ENCODE measurements at regions not wholly inside any gene's neighbourhood (a gene's known extent, or its start where the extent isn't known, plus 50 kb on each side); places are given as distances from the start of the nearest gene placed in this dataset.

DNA sequence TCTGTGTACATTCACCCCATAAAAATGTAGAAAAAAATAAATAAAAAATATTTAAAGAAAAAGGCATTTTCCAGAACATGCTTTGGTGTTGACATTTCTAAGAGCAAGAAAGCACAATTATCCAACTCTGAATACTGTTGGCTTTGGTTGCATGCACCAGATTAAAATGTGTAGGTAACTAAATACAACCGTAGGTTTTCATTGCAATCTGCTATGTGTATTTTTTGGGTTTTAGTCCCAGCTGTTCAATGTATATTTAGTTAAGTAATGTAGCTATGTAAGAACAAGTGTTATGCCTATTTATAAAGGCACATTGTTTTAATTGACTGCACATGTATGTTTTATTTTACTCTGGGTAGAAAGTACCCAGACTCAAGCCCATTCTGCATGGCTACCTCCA is 108.1 kb upstream of the PAQR3 start:
- H3K4me3 ChIP-seq (ENCODE audit: low read depth, low read length), result no peak overlapping the region
- TF ChIP-seq, protein P1, sequence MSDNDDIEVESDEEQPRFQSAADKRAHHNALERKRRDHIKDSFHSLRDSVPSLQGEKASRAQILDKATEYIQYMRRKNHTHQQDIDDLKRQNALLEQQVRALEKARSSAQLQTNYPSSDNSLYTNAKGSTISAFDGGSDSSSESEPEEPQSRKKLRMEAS (IDR thresholded peaks at IDR 0.05; ENCODE audit: low read depth, low read length), result no peak
- TF ChIP-seq MYC (IDR thresholded peaks at IDR 0.05; ENCODE audit: low read depth, low read length) (no peak), POLR2A (IDR thresholded peaks at IDR 0.05; ENCODE audit: extremely low read depth, insufficient read length) (no peak)
- TF ChIP-seq, protein P2, sequence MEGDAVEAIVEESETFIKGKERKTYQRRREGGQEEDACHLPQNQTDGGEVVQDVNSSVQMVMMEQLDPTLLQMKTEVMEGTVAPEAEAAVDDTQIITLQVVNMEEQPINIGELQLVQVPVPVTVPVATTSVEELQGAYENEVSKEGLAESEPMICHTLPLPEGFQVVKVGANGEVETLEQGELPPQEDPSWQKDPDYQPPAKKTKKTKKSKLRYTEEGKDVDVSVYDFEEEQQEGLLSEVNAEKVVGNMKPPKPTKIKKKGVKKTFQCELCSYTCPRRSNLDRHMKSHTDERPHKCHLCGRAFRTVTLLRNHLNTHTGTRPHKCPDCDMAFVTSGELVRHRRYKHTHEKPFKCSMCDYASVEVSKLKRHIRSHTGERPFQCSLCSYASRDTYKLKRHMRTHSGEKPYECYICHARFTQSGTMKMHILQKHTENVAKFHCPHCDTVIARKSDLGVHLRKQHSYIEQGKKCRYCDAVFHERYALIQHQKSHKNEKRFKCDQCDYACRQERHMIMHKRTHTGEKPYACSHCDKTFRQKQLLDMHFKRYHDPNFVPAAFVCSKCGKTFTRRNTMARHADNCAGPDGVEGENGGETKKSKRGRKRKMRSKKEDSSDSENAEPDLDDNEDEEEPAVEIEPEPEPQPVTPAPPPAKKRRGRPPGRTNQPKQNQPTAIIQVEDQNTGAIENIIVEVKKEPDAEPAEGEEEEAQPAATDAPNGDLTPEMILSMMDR (IDR thresholded peaks at IDR 0.05; ENCODE audit: low read depth, low read length), result no peak
- no peak for DNase-seq (ENCODE audit: low read depth)

DNA sequence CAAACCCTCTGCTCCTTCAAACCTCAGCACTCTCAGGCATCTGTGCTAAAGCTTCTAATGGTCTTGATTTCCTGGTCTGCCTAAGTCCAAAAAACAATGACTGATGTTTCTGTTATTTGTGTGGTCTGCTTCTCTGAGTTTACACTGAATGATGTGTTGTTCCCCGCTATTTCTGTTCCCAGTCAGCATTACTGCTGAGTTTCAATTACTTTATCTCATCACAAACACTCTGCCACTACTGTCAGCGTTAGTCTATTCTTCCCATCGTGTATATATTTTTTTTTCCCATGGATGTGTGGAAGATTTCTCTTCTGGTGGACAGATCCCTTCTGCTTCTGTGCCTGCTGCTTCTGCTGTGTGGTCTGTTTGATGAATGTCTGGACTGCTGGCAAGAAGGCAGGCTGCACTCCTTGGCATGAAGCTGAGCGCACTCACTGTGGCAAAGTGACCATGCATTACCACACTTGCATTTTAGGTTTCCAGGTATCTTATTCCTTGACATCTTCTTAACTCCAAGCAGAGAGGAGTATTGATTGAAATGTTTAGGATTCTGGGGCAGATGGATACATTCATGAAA is 106.9 kb upstream of the PAQR3 start:
- TF ChIP-seq POLR2A (IDR thresholded peaks at IDR 0.05; ENCODE audit: extremely low read depth, insufficient read length) (no peak), MYC (IDR thresholded peaks at IDR 0.05; ENCODE audit: low read depth, low read length) (no peak)
- TF ChIP-seq, protein P1 (IDR thresholded peaks at IDR 0.05; ENCODE audit: low read depth, low read length), result no peak
- TF ChIP-seq, protein P2 (IDR thresholded peaks at IDR 0.05; ENCODE audit: low read depth, low read length), result no peak
- no peak for DNase-seq (ENCODE audit: low read depth)
- H3K4me3 ChIP-seq (ENCODE audit: low read depth, low read length), result no peak overlapping the region

DNA sequence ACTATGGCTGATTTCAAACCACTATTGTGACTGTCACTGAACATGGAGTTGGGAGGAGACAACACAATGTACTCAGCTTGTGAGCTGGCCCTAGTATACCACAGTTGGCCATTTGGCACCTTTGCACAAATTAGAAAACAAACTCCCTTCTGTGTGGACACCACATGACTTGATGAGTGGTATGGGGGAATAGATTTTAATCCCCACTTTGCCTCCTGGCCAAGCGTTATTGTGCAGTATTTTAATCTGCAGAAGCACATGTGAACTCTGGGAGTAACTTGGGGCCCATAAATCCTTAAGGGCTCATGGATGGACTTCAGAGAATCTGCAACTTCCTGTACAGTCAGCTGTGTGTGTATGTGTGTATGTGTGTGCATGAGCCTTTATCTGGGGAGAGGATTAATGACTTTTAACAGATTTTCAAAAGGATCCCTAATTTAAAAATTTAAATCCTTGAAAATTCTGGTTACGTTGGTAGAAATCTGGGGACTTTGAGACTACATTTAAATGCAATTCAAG is 105.0 kb upstream of the PAQR3 start:
- DNase-seq (ENCODE audit: low read depth), result no peak
- H3K4me3 ChIP-seq (ENCODE audit: low read depth, low read length), result no peak overlapping the region

DNA sequence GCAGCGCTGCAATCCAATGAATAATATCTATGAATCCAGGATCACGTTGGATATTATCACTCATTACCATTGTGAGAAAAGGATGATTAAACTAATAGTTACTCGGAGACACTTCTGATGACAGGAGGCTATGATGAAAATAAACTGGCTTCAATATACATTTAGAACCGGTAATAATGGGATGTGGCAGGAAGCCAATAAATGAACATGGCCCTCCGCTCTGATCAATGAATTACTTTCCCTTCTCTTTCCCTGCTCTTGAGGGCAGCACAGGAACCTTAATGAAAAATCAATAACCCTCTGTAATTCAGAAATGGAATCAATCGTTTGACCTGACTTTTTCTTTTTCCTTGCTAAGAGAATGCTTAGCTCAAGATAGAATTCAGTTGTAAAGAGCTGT is 103.9 kb upstream of the PAQR3 start:
- TF ChIP-seq, protein P2 (IDR thresholded peaks at IDR 0.05; ENCODE audit: low read depth, low read length), result no peak
- no peak for TF ChIP-seq POLR2A (IDR thresholded peaks at IDR 0.05; ENCODE audit: extremely low read depth, insufficient read length)
- TF ChIP-seq, protein P1 (IDR thresholded peaks at IDR 0.05; ENCODE audit: low read depth, low read length), result no peak
- TF ChIP-seq MYC (IDR thresholded peaks at IDR 0.05; ENCODE audit: low read depth, low read length), result no peak
- H3K4me3 ChIP-seq (ENCODE audit: low read depth, low read length), result no peak overlapping the region
- no peak for DNase-seq (ENCODE audit: low read depth)

More for the DNA sequence above, 105.0 kb upstream of the PAQR3 start:
- TF ChIP-seq POLR2A (IDR thresholded peaks at IDR 0.05; ENCODE audit: extremely low read depth, insufficient read length), result no peak
- TF ChIP-seq, protein P1 (IDR thresholded peaks at IDR 0.05; ENCODE audit: low read depth, low read length), result no peak
- TF ChIP-seq, protein P2 (IDR thresholded peaks at IDR 0.05; ENCODE audit: low read depth, low read length), result no peak
- TF ChIP-seq MYC (IDR thresholded peaks at IDR 0.05; ENCODE audit: low read depth, low read length), result no peak

DNA sequence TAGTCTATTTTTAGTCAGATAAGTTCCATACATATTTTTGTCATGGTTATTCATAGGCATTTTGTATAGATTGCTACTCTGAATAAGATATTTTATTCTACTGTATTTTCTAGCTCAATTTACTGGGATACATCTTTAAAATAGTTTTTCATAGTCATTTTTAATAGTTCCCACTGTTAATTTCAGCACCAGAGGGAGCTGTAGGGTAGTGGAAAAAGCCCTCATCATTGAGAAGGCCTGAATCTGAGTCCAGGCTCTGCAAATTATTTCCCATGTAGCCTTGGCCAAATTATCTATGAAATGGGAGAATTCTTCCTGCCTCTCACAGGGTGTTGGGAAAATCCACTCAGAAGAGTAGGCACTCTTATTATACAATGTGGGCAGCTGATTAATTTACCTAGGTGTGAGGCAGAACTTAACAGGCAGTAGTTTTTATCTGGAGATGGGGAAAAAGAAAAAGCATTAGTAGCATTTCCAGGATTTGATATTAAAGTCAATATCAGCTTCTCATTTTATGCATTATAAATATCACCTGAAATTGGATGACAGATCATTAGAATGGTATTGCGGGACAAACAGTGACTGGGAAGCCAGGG is 102.9 kb upstream of the PAQR3 start:
- peak; percentile 67 for DNase-seq (ENCODE audit: low read depth)
- TF ChIP-seq POLR2A (IDR thresholded peaks at IDR 0.05; ENCODE audit: extremely low read depth, insufficient read length), result no peak
- TF ChIP-seq, protein P1 (IDR thresholded peaks at IDR 0.05; ENCODE audit: low read depth, low read length), result no peak
- no peak for TF ChIP-seq MYC (IDR thresholded peaks at IDR 0.05; ENCODE audit: low read depth, low read length)
- TF ChIP-seq, protein P2 (IDR thresholded peaks at IDR 0.05; ENCODE audit: low read depth, low read length), result peak; percentile 24
- no peak overlapping the region for H3K4me3 ChIP-seq (ENCODE audit: low read depth, low read length)

All from NB4 (cell line).